ENCODE measurements at regions not wholly inside any gene's neighbourhood (a gene's known extent, or its start where the extent isn't known, plus 50 kb on each side); places are given as distances from the start of the nearest gene placed in this dataset.

- TF ChIP-seq CTCF (IDR thresholded peaks at IDR 0.05) (no peak), POLR2A (IDR thresholded peaks at IDR 0.05; ENCODE audit: low read depth) (no peak)
These were observed 1040.7 kb downstream of the RAPGEF2 start for GRCh38 chr4:160143574-160143973.

All from esophagus muscularis mucosa (tissue), 3 donors.